RWPE1 (cell line): ENCODE measurements at regions not wholly inside any gene's neighbourhood (a gene's known extent, or its start where the extent isn't known, plus 50 kb on each side); places are given as distances from the start of the nearest gene placed in this dataset.

Source experiments
- CTCF ChIA-PET: fragments of 350-600 bp; sonication (Branson Sonifier 250); formaldehyde crosslinking; extraction: SDS; loops from one replicate; lab custom pipeline; 2021; lab: Yijun Ruan, JAX
- POLR2A ChIA-PET: fragments of 400-600 bp; formaldehyde crosslinking; extraction: SDS; loops from one replicate; lab custom pipeline; 2020; ENCODE audit warnings: antibody characterized with exemption; ENCODE audit not compliant: low non-redundant PET; lab: Yijun Ruan, JAX
- DNase-seq: peaks from one replicate; pipeline ENCODE4 v3.0.0; 2012; ENCODE audit warnings: low spot score
- H3K27ac ChIP-seq: fragments of 450-650 bp; 2 replicates; pipeline ENCODE4 v1.5.1; 2017
- TF ChIP-seq, protein P1 (sequence below): fragments of 450-650 bp; conservative IDR thresholded peaks from 2 replicates; pipeline ENCODE4 v1.5.1; 2017; ENCODE audit warnings: low read depth, mild to moderate bottlenecking

DNA sequence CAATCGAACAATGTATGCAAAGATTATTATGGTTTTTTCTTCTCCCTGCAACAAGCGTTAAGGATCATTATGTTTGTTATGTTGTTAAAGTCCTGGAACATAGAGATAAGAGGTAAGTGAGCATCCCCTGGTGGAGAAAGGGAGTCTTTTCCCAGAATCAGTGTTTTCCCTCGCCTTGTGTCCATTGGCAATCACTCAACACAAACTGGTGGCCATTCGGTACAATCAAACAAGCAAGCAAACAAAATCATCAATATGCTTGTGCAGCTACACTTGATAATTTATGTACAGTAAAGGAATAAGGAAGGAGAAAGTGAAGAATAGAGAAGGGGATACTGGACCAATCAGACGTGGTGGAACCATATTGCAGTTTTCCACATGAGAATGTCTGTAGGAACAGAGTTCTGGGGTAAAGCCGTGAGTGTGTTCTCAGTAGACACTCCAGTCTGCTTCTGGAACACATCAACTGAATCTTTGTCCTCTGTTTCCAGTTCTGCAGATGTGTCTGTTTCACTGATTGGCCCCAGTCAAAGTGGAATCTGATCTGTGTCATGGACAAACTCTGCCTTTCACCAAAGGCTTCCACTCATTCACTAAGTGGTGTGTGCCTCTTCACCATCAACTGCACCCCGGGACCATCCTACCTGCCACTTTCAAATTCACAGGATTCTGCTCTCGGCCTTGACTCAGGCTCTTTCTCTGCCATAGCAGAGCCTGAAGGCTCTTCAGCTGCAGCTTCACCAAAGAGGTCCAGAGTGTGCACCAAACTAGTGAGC lies 169.5 kb downstream of the AHSP start:
- no peak overlapping the region for H3K27ac ChIP-seq
- TF ChIP-seq, protein P1, sequence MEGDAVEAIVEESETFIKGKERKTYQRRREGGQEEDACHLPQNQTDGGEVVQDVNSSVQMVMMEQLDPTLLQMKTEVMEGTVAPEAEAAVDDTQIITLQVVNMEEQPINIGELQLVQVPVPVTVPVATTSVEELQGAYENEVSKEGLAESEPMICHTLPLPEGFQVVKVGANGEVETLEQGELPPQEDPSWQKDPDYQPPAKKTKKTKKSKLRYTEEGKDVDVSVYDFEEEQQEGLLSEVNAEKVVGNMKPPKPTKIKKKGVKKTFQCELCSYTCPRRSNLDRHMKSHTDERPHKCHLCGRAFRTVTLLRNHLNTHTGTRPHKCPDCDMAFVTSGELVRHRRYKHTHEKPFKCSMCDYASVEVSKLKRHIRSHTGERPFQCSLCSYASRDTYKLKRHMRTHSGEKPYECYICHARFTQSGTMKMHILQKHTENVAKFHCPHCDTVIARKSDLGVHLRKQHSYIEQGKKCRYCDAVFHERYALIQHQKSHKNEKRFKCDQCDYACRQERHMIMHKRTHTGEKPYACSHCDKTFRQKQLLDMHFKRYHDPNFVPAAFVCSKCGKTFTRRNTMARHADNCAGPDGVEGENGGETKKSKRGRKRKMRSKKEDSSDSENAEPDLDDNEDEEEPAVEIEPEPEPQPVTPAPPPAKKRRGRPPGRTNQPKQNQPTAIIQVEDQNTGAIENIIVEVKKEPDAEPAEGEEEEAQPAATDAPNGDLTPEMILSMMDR = peak; percentile 71
- CTCF ChIA-PET = interaction anchor here (0.9 kb wide), 1 partner anchor 215 kb away, joined by 3 read pairs; no protein-coding TSS in a partner anchor
- DNase-seq = peak; percentile 52
- POLR2A ChIA-PET = no interaction called here

DNA sequence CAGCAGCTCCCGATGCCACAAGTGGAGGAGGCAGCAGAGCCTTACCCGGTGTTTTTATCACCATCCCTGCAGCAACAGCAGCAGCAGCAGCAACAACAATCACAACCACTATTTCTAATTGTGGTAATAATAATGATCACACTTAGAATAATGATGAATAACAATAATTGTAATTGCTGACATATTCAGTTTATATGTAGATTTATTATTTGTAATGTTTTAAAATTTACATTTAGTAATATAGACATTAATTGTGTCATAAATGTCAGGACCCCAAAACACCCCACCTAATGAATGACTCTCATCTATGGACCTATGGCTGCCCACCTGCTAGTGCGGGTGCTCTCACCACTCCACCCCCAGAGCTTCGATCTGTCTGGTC lies 170.0 kb downstream of the AHSP start:
- ChIA-PET POLR2A (no interaction called here), CTCF (no interaction called here)
- no peak overlapping the region for H3K27ac ChIP-seq
- TF ChIP-seq, protein P1 = no peak
- DNase-seq = no peak

DNA sequence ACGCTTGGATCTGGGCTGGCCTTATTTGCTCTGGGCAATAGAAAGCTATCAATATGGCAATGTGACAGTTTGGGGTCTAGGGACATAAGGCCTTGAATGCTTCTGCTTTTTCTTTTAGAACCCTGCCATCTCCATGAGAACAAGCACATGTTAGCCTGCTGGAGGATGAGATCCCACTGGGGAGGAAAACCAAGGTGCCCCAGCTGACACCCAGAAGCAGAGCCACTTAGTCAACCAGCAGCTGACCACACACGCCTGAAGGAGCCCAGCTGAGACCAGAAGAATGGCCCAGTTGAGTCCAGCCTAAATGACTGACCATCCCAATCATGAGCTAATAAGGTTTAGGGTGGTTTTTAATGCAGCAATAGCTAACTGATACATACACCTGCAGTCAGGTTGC lies 171.2 kb downstream of the AHSP start:
- CTCF ChIA-PET = no interaction called here
- POLR2A ChIA-PET = no interaction called here
- DNase-seq = no peak

DNA sequence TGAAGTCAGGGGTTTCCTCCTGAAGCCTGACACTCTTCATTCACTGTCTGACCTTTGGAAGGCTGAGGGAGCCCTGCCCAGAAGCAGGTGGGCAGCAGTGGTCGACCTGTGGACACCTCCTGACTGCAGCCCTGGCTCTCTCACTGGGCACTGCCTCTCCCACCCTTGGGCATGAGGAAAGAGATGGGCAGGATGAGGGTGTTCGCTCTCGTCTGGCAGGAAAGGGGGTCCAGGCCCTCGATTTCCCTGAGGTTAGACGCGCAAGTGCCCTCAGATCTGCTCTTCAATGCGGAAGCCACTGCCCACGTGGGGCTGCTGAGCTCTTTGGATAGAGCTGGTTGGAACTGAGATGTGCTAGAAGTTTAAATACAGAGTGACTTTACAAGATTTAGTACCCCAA lies 171.9 kb downstream of the AHSP start:
- DNase-seq = no peak
- POLR2A ChIA-PET = no interaction called here
- no peak overlapping the region for H3K27ac ChIP-seq
- TF ChIP-seq, protein P1 = no peak
- CTCF ChIA-PET = no interaction called here

More for the DNA sequence above, 171.2 kb downstream of the AHSP start:
- H3K27ac ChIP-seq = no peak overlapping the region
- TF ChIP-seq, protein P1 = no peak

DNA sequence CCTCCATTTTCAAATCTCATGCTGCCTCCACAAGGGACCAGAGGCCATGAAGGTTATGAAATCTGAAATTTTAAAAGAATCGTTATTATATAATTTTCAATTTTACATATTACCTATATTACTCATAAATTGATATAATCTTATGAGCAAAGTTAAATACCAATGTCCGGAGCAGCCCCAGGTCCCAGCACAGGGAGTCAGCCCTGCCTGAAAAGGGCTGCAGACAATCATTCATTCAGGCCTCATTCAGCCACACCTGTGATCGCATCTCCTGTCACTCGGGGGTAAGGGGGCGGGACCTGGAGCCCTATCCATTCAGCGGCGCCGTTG lies 172.5 kb downstream of the AHSP start:
- TF ChIP-seq, protein P1 = no peak
- peak; percentile 92 for DNase-seq
- CTCF ChIA-PET = no interaction called here
- POLR2A ChIA-PET = no interaction called here
- no peak overlapping the region for H3K27ac ChIP-seq

DNA sequence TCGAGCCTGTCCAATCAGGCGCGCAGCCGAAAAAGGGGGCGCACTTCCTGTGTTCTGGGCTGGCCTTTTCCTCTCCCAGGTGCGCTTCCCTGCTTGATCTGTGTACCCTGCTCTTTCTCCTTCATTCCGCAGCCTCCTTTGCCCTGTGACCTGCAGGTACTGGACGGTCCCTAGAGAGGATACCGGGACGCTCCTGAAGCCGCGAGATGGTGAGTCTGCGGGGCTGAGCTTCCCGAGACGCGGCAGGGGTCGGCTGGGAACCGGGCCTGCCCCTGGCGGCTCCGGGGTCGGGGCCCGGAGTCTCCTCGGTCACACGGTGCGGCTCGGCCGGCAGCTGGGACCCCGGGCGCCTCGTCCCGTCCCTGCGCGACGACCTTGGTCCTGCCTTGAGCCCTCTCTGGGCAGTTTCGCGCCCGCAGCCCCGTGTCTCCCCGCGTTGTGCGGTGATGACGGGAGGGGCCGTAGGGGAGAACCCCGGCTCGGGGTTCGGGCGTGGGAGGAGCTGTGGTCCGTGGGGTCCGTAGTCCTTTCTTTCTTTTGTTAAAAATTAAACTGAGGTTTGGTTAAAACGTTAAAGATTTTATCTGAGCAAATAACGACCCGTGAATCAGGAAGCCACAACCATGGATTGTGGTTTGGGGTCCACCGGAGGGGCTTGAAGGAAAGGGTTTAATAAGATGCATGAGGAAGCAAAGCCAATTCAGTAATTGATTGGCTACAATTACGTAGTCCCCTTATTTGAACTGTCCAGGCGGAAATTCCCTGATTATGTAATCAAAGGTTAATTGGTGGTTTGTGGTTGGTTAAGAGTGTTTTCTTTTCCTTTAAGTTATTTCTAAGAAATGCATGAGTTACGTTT lies 172.8 kb upstream of the ZNF267 start:
- peak overlapping the region; percentile 47 for H3K27ac ChIP-seq
- TF ChIP-seq, protein P1 = no peak
- DNase-seq = no peak
- ChIA-PET CTCF (interaction anchor here (0.6 kb wide), 1 partner anchor 1878 kb away, joined by 6 read pairs; no protein-coding TSS in a partner anchor), POLR2A (no interaction called here)
